ENCODE measurements at regions not wholly inside any gene's neighbourhood (a gene's known extent, or its start where the extent isn't known, plus 50 kb on each side); places are given as distances from the start of the nearest gene placed in this dataset.

- Histone ChIP-seq H3K27me3 (ENCODE audit: control insufficient read depth in 3 of 3, insufficient read depth in 3 of 3, low read length in 3 of 3) (no peaks in the 10 kb centered on the region), H3K4me1 (ENCODE audit: control insufficient read depth in 3 of 3, insufficient read depth in 3 of 3, low read length in 3 of 3) (no peaks in the 10 kb centered on the region), H3K9ac (ENCODE audit: low read depth in 1 of 3, low read length in 3 of 3) (no peak overlapping the region), H3K4me3 (ENCODE audit: low read length in 3 of 3) (no peak overlapping the region), H3K27ac (ENCODE audit: low read depth, low read length) (no peak overlapping the region), H3K9me3 (ENCODE audit: control insufficient read depth in 3 of 3, low read length in 3 of 3) (no peaks in the 10 kb centered on the region), H3K36me3 (ENCODE audit: control insufficient read depth in 3 of 3, insufficient read depth in 3 of 3, low read length in 3 of 3) (no peaks in the 10 kb centered on the region)
Observed at GRCh38 chr16:76882105-76882504, 308.9 kb upstream of the MON1B start.

GRCh38 chr16:76883076-76883475, 307.9 kb upstream of the MON1B start:
- H3K9me3 ChIP-seq (ENCODE audit: control insufficient read depth in 3 of 3, low read length in 3 of 3), result no peaks in the 10 kb centered on the region

DNA sequence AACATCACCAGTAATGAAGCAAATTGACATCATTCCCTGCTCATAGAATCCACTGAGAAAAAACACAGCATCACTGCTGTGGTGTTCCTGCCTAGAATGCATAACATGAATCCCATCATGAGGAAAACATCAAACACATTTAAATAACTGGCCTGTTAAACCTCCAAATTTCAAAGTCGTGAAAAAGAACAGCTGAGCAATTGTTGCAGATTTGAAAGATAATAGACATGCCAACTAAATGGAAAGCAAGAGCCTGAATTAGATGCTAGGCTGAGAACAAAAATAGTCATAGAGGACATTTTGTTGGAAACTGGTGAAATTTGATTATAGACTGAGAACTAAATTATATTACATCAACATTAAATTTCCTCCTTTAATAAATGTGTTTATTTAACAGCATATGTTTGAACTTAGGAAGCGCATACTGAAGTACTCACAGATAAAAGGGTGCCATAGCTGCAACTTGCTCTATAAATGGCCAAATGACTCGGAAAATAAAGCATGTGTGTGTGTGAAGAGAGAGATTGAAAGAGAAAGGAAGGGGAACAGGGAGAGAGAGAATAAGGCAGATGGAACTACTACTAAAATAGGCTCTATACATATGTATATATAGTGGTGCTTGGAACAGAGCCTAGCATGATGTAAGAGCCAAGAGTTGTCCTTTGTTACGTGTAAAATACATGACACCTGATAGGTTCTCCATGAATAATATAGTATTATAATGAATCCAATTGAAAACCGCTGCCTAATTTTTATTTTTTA, 305.0 kb upstream of the MON1B start:
- H3K4me3 ChIP-seq (ENCODE audit: low read length in 3 of 3), result no peak overlapping the region
- H3K36me3 ChIP-seq (ENCODE audit: control insufficient read depth in 3 of 3, insufficient read depth in 3 of 3, low read length in 3 of 3), result no peaks in the 10 kb centered on the region
- H3K9ac ChIP-seq (ENCODE audit: low read depth in 1 of 3, low read length in 3 of 3), result no peak overlapping the region
- H3K4me1 ChIP-seq (ENCODE audit: control insufficient read depth in 3 of 3, insufficient read depth in 3 of 3, low read length in 3 of 3), result no peaks in the 10 kb centered on the region
- H3K27me3 ChIP-seq (ENCODE audit: control insufficient read depth in 3 of 3, insufficient read depth in 3 of 3, low read length in 3 of 3), result no peaks in the 10 kb centered on the region
- H3K27ac ChIP-seq (ENCODE audit: low read depth, low read length), result no peak overlapping the region
- H3K9me3 ChIP-seq (ENCODE audit: control insufficient read depth in 3 of 3, low read length in 3 of 3), result no peaks in the 10 kb centered on the region

More at GRCh38 chr16:76883076-76883475, 307.9 kb upstream of the MON1B start:
- H3K27me3 ChIP-seq (ENCODE audit: control insufficient read depth in 3 of 3, insufficient read depth in 3 of 3, low read length in 3 of 3), result no peaks in the 10 kb centered on the region
- H3K36me3 ChIP-seq (ENCODE audit: control insufficient read depth in 3 of 3, insufficient read depth in 3 of 3, low read length in 3 of 3), result no peaks in the 10 kb centered on the region
- H3K4me1 ChIP-seq (ENCODE audit: control insufficient read depth in 3 of 3, insufficient read depth in 3 of 3, low read length in 3 of 3), result no peaks in the 10 kb centered on the region
- H3K4me3 ChIP-seq (ENCODE audit: low read length in 3 of 3), result no peak overlapping the region
- no peak overlapping the region for H3K27ac ChIP-seq (ENCODE audit: low read depth, low read length)
- no peak overlapping the region for H3K9ac ChIP-seq (ENCODE audit: low read depth in 1 of 3, low read length in 3 of 3)

- H3K36me3 ChIP-seq (ENCODE audit: control insufficient read depth in 3 of 3, insufficient read depth in 3 of 3, low read length in 3 of 3), result no peaks in the 10 kb centered on the region
- no peak overlapping the region for H3K27ac ChIP-seq (ENCODE audit: low read depth, low read length)
- H3K9me3 ChIP-seq (ENCODE audit: control insufficient read depth in 3 of 3, low read length in 3 of 3), result no peaks in the 10 kb centered on the region
- H3K4me1 ChIP-seq (ENCODE audit: control insufficient read depth in 3 of 3, insufficient read depth in 3 of 3, low read length in 3 of 3), result no peaks in the 10 kb centered on the region
- no peak overlapping the region for H3K9ac ChIP-seq (ENCODE audit: low read depth in 1 of 3, low read length in 3 of 3)
- no peak overlapping the region for H3K4me3 ChIP-seq (ENCODE audit: low read length in 3 of 3)
- H3K27me3 ChIP-seq (ENCODE audit: control insufficient read depth in 3 of 3, insufficient read depth in 3 of 3, low read length in 3 of 3), result no peaks in the 10 kb centered on the region
Observed at GRCh38 chr16:76897816-76898215, 293.2 kb upstream of the MON1B start.

- no peaks in the 10 kb centered on the region for H3K4me1 ChIP-seq (ENCODE audit: control insufficient read depth in 3 of 3, insufficient read depth in 3 of 3, low read length in 3 of 3)
- no peaks in the 10 kb centered on the region for H3K9me3 ChIP-seq (ENCODE audit: control insufficient read depth in 3 of 3, low read length in 3 of 3)
- H3K27me3 ChIP-seq (ENCODE audit: control insufficient read depth in 3 of 3, insufficient read depth in 3 of 3, low read length in 3 of 3), result no peaks in the 10 kb centered on the region
- no peak overlapping the region for H3K4me3 ChIP-seq (ENCODE audit: low read length in 3 of 3)
- no peak overlapping the region for H3K9ac ChIP-seq (ENCODE audit: low read depth in 1 of 3, low read length in 3 of 3)
- no peaks in the 10 kb centered on the region for H3K36me3 ChIP-seq (ENCODE audit: control insufficient read depth in 3 of 3, insufficient read depth in 3 of 3, low read length in 3 of 3)
- H3K27ac ChIP-seq (ENCODE audit: low read depth, low read length), result no peak overlapping the region
Observed at GRCh38 chr16:76899767-76900166, 291.2 kb upstream of the MON1B start.

DNA sequence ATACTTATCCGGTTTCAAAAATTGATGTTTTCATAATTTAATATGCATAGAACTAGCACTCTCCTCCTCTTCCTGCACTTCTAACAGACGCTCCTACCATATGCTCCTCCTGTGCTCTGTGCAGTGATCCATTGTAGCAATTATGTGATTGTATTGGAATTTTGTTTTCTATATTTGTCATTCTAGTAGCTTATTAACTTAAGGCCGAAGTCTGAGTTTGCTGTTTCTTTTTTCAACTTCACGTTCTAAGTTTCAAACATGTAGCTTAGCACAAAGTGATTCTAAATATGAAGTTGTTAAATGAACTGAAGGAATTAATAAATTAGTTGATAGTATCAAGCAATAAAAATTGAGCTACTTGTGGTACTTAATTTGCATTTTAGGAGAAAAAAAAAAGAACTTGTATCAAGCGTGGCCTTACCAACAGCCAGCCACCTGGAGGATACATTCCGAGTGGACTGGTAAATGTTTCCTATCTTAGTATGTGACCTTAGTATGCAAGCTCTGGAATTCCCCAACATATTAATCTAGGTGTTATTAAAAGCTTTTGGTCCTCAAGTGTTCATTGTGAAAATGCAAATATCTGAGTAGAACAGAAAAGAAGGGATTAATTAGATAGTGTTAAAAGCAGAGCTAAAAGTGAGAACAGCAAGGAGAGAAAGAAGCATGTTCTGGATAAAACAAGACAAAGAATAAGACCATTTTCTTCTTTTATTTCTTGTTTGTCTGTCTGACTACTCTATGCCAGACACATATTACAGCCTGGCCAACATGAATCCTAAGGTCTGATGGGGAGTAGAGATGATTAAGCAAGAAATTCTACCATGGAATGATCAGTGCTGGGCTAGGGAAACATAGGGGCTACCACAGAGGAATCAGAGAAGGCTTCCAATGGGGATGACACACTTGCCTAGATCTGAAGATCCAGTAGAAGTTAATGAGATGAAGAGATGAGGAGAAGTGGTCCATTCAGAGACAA, 290.4 kb upstream of the MON1B start:
- H3K36me3 ChIP-seq (ENCODE audit: control insufficient read depth in 3 of 3, insufficient read depth in 3 of 3, low read length in 3 of 3), result no peaks in the 10 kb centered on the region
- H3K4me1 ChIP-seq (ENCODE audit: control insufficient read depth in 3 of 3, insufficient read depth in 3 of 3, low read length in 3 of 3), result no peaks in the 10 kb centered on the region
- H3K27me3 ChIP-seq (ENCODE audit: control insufficient read depth in 3 of 3, insufficient read depth in 3 of 3, low read length in 3 of 3), result no peaks in the 10 kb centered on the region
- H3K9ac ChIP-seq (ENCODE audit: low read depth in 1 of 3, low read length in 3 of 3), result no peak overlapping the region
- H3K27ac ChIP-seq (ENCODE audit: low read depth, low read length), result no peak overlapping the region
- no peaks in the 10 kb centered on the region for H3K9me3 ChIP-seq (ENCODE audit: control insufficient read depth in 3 of 3, low read length in 3 of 3)
- H3K4me3 ChIP-seq (ENCODE audit: low read length in 3 of 3), result no peak overlapping the region

DNA sequence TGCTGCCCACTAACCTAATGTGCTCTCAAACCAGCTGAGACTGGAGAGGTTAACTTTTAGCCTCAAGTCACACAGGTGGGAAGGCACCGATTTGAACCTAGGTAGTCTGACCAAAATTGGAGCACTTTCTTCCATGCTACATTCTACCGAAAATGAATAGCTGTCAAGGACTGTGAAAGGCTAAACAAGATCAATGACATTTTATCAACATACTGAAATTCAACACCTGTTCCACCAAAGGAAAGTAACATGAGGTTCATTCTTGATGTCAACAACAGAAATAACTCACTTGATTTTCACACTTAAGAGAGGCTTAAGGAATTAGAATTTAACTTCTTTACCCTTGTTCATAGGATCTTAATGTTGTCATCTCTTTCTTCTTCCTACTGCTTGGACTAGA, 284.4 kb upstream of the MON1B start:
- Histone ChIP-seq H3K36me3 (ENCODE audit: control insufficient read depth in 3 of 3, insufficient read depth in 3 of 3, low read length in 3 of 3) (no peaks in the 10 kb centered on the region), H3K9me3 (ENCODE audit: control insufficient read depth in 3 of 3, low read length in 3 of 3) (no peaks in the 10 kb centered on the region), H3K27ac (ENCODE audit: low read depth, low read length) (no peak overlapping the region), H3K9ac (ENCODE audit: low read depth in 1 of 3, low read length in 3 of 3) (no peak overlapping the region), H3K4me3 (ENCODE audit: low read length in 3 of 3) (no peak overlapping the region), H3K4me1 (ENCODE audit: control insufficient read depth in 3 of 3, insufficient read depth in 3 of 3, low read length in 3 of 3) (no peaks in the 10 kb centered on the region), H3K27me3 (ENCODE audit: control insufficient read depth in 3 of 3, insufficient read depth in 3 of 3, low read length in 3 of 3) (no peaks in the 10 kb centered on the region)

GRCh38 chr16:76910931-76911330, 280.1 kb upstream of the MON1B start:
- Histone ChIP-seq H3K9me3 (ENCODE audit: control insufficient read depth in 3 of 3, low read length in 3 of 3) (no peaks in the 10 kb centered on the region), H3K27me3 (ENCODE audit: control insufficient read depth in 3 of 3, insufficient read depth in 3 of 3, low read length in 3 of 3) (no peaks in the 10 kb centered on the region), H3K27ac (ENCODE audit: low read depth, low read length) (no peak overlapping the region), H3K4me3 (ENCODE audit: low read length in 3 of 3) (no peak overlapping the region), H3K9ac (ENCODE audit: low read depth in 1 of 3, low read length in 3 of 3) (no peak overlapping the region), H3K4me1 (ENCODE audit: control insufficient read depth in 3 of 3, insufficient read depth in 3 of 3, low read length in 3 of 3) (no peaks in the 10 kb centered on the region), H3K36me3 (ENCODE audit: control insufficient read depth in 3 of 3, insufficient read depth in 3 of 3, low read length in 3 of 3) (no peaks in the 10 kb centered on the region)

- H3K9ac ChIP-seq (ENCODE audit: low read depth in 1 of 3, low read length in 3 of 3), result no peak overlapping the region
- H3K36me3 ChIP-seq (ENCODE audit: control insufficient read depth in 3 of 3, insufficient read depth in 3 of 3, low read length in 3 of 3), result no peaks in the 10 kb centered on the region
Observed at GRCh38 chr16:76913046-76913445, 277.9 kb upstream of the MON1B start.

GRCh38 chr16:76926042-76926441, 264.9 kb upstream of the MON1B start:
- no peak overlapping the region for H3K9ac ChIP-seq (ENCODE audit: low read depth in 1 of 3, low read length in 3 of 3)
- H3K27me3 ChIP-seq (ENCODE audit: control insufficient read depth in 3 of 3, insufficient read depth in 3 of 3, low read length in 3 of 3), result no peaks in the 10 kb centered on the region
- no peaks in the 10 kb centered on the region for H3K9me3 ChIP-seq (ENCODE audit: control insufficient read depth in 3 of 3, low read length in 3 of 3)
- H3K36me3 ChIP-seq (ENCODE audit: control insufficient read depth in 3 of 3, insufficient read depth in 3 of 3, low read length in 3 of 3), result no peaks in the 10 kb centered on the region
- no peak overlapping the region for H3K4me3 ChIP-seq (ENCODE audit: low read length in 3 of 3)
- no peak overlapping the region for H3K27ac ChIP-seq (ENCODE audit: low read depth, low read length)
- peaks cover 0 to 6% (median 0%) of the 10 kb centered on the region in 3 donors for H3K4me1 ChIP-seq (ENCODE audit: control insufficient read depth in 3 of 3, insufficient read depth in 3 of 3, low read length in 3 of 3)

More at GRCh38 chr16:76913046-76913445, 277.9 kb upstream of the MON1B start:
- no peaks in the 10 kb centered on the region for H3K27me3 ChIP-seq (ENCODE audit: control insufficient read depth in 3 of 3, insufficient read depth in 3 of 3, low read length in 3 of 3)
- H3K4me3 ChIP-seq (ENCODE audit: low read length in 3 of 3), result no peak overlapping the region
- H3K4me1 ChIP-seq (ENCODE audit: control insufficient read depth in 3 of 3, insufficient read depth in 3 of 3, low read length in 3 of 3), result no peaks in the 10 kb centered on the region
- H3K9me3 ChIP-seq (ENCODE audit: control insufficient read depth in 3 of 3, low read length in 3 of 3), result no peaks in the 10 kb centered on the region
- no peak overlapping the region for H3K27ac ChIP-seq (ENCODE audit: low read depth, low read length)

Data from skeletal muscle tissue (tissue), 3 donors.